GM21381 (cell line): ENCODE measurements at regions not wholly inside any gene's neighbourhood (a gene's known extent, or its start where the extent isn't known, plus 50 kb on each side); places are given as distances from the start of the nearest gene placed in this dataset.
"Not testable (repeated sequence)": the region's sequence is repeated elsewhere in the genome, so short reads cannot be mapped to it uniquely, and the experiment has no call there.

Experiments
- ATAC-seq: cut with Tn5 transposase; IDR thresholded peaks from one replicate; pipeline ENCODE4 v1.9.1; 2021; ENCODE audit warnings: mild to moderate bottlenecking, moderate library complexity; ENCODE audit not compliant: unreplicated experiment

- ATAC-seq: no peak
These were observed 74.6 kb downstream of the AASDHPPT start for GRCh38 chr11:106152013-106152412.

GRCh38 chr11:106152824-106153223, 75.4 kb downstream of the AASDHPPT start:
- ATAC-seq: no peak

GRCh38 chr11:106156290-106156937, 79.0 kb downstream of the AASDHPPT start:
- peak; percentile 68 for ATAC-seq

GRCh38 chr11:106158406-106158805, 80.9 kb downstream of the AASDHPPT start:
- ATAC-seq: no peak

- no peak for ATAC-seq
These were observed 82.4 kb downstream of the AASDHPPT start for GRCh38 chr11:106159836-106160235.

GRCh38 chr11:106160494-106160893, 83.0 kb downstream of the AASDHPPT start:
- ATAC-seq: no peak

- no peak for ATAC-seq
These were observed 84.5 kb downstream of the AASDHPPT start for GRCh38 chr11:106161775-106162634.

- ATAC-seq: no peak
These were observed 89.6 kb downstream of the AASDHPPT start for GRCh38 chr11:106167085-106167484.

- ATAC-seq: no peak
These were observed 95.0 kb downstream of the AASDHPPT start for GRCh38 chr11:106172386-106172991.

GRCh38 chr11:106173291-106173690, 95.8 kb downstream of the AASDHPPT start:
- ATAC-seq: no peak

GRCh38 chr11:106174003-106174402, 96.5 kb downstream of the AASDHPPT start:
- not testable (repeated sequence) for ATAC-seq

GRCh38 chr11:106176817-106177216, 99.4 kb downstream of the AASDHPPT start:
- ATAC-seq: no peak

- ATAC-seq: no peak
These were observed 99.8 kb downstream of the AASDHPPT start for GRCh38 chr11:106177311-106177710.

- no peak for ATAC-seq
These were observed 100.9 kb downstream of the AASDHPPT start for GRCh38 chr11:106178361-106178760.

GRCh38 chr11:106179048-106179447, 101.6 kb downstream of the AASDHPPT start:
- ATAC-seq: no peak

- ATAC-seq: no peak
These were observed 109.2 kb downstream of the AASDHPPT start for GRCh38 chr11:106186630-106187029.

- no peak for ATAC-seq
These were observed 110.5 kb downstream of the AASDHPPT start for GRCh38 chr11:106187860-106188456.

- ATAC-seq: no peak
These were observed 116.5 kb downstream of the AASDHPPT start for GRCh38 chr11:106193956-106194355.

- ATAC-seq: no peak
These were observed 120.0 kb downstream of the AASDHPPT start for GRCh38 chr11:106197438-106197837.

GRCh38 chr11:106202935-106203620, 125.6 kb downstream of the AASDHPPT start:
- ATAC-seq: no peak

GRCh38 chr11:106208760-106209159, 131.3 kb downstream of the AASDHPPT start:
- no peak for ATAC-seq
